ENCODE measurements at regions not wholly inside any gene's neighbourhood (a gene's known extent, or its start where the extent isn't known, plus 50 kb on each side); places are given as distances from the start of the nearest gene placed in this dataset.

DNA sequence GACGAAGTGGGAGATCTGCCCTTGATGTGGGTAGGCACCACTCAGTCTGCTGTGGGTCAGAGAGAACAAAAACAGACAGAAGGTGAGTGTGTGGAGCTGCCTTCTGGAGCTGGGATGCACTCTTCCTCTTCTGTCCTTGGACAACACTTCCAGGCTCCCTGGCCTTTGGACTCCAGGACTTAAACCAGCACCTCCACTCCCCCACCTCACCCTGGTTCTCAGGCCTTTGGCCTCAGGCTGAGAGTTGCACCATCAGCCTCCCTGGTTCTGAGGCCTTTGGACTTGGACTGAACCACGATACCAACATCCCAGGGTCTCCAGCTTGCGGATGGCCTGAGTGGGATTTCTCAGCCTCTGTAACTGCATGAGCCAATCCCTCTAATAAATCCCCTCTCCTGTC, 68.1 kb upstream of the STUM start:
- Histone ChIP-seq H3K9me3 (no peaks in the 10 kb centered on the region), H3K4me1 (peaks cover 0 to 3% (median 0%) of the 10 kb centered on the region in 4 donors), H3K27ac (no peak overlapping the region), H3K36me3 (no peaks in the 10 kb centered on the region), H3K27me3 (peaks cover 0 to 24% (median 4%) of the 10 kb centered on the region in 3 donors), H3K4me3 (no peak overlapping the region)
- intact Hi-C loops (cut with DNase I; ENCODE audit: low total_unique reads), result no loop called here
- peak in 1 of 2 donors; percentile 5 for DNase-seq
- WGBS, 5 donors, result 82 to 95% (median 87%) methylated on average over 3 of the region's 3 CpGs
- TF ChIP-seq, protein P1, sequence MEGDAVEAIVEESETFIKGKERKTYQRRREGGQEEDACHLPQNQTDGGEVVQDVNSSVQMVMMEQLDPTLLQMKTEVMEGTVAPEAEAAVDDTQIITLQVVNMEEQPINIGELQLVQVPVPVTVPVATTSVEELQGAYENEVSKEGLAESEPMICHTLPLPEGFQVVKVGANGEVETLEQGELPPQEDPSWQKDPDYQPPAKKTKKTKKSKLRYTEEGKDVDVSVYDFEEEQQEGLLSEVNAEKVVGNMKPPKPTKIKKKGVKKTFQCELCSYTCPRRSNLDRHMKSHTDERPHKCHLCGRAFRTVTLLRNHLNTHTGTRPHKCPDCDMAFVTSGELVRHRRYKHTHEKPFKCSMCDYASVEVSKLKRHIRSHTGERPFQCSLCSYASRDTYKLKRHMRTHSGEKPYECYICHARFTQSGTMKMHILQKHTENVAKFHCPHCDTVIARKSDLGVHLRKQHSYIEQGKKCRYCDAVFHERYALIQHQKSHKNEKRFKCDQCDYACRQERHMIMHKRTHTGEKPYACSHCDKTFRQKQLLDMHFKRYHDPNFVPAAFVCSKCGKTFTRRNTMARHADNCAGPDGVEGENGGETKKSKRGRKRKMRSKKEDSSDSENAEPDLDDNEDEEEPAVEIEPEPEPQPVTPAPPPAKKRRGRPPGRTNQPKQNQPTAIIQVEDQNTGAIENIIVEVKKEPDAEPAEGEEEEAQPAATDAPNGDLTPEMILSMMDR (IDR thresholded peaks at IDR 0.05), result no peak
- TF ChIP-seq POLR2A (IDR thresholded peaks at IDR 0.05), result no peak
- no peak for TF ChIP-seq POLR2AphosphoS5 (IDR thresholded peaks at IDR 0.05)
- no peak for TF ChIP-seq EP300 (IDR thresholded peaks at IDR 0.05)

- H3K36me3 ChIP-seq, result no peaks in the 10 kb centered on the region
- peaks cover 0 to 3% (median 0%) of the 10 kb centered on the region in 4 donors for H3K4me1 ChIP-seq
- no peaks in the 10 kb centered on the region for H3K9me3 ChIP-seq
- TF ChIP-seq EP300 (IDR thresholded peaks at IDR 0.05) (no peak), POLR2AphosphoS5 (IDR thresholded peaks at IDR 0.05) (no peak), POLR2A (IDR thresholded peaks at IDR 0.05) (no peak)
- TF ChIP-seq, protein P1 (IDR thresholded peaks at IDR 0.05), result no peak
- 42 to 73% (median 49%) methylated on average over 4 of the region's 4 CpGs for WGBS, 5 donors
- intact Hi-C loops (cut with DNase I; ENCODE audit: low total_unique reads), result no loop called here
- peaks cover 0 to 24% (median 4%) of the 10 kb centered on the region in 3 donors for H3K27me3 ChIP-seq
- no peak for DNase-seq
- H3K4me3 ChIP-seq, result no peak overlapping the region
- H3K27ac ChIP-seq, result no peak overlapping the region
Observed at GRCh38 chr1:226481133-226481532, 67.4 kb upstream of the STUM start.

DNA sequence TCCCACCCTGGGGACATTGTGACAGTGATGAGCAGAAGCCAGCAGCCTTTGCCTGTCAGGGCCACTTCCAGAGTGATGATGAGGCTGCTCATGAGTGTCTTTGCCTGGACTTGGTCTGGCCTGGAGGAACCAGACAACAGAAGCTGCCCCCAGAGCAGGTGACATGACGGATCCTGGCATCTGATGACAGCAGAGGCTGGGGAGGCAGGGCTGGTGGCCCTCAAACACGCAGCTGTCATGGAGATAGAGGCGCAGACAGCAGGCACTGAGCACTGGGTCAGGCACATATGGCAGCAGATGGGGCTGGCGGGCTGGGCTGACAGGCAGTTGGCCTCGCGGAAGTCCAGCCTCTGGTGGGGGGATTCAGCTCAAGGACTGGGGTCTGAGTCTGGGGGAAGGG, 66.4 kb upstream of the STUM start:
- peak in 1 of 2 donors; percentile 13 for DNase-seq
- no peak overlapping the region for H3K4me3 ChIP-seq
- H3K9me3 ChIP-seq, result no peaks in the 10 kb centered on the region
- no peaks in the 10 kb centered on the region for H3K36me3 ChIP-seq
- 92 to 96% (median 93%) methylated on average over 6 of the region's 6 CpGs for WGBS, 5 donors
- no peak overlapping the region for H3K27ac ChIP-seq
- peaks cover 0 to 3% (median 0%) of the 10 kb centered on the region in 4 donors for H3K4me1 ChIP-seq
- intact Hi-C loops (cut with DNase I; ENCODE audit: low total_unique reads), result no loop called here
- no peak for TF ChIP-seq POLR2AphosphoS5 (IDR thresholded peaks at IDR 0.05)
- TF ChIP-seq, protein P1 (IDR thresholded peaks at IDR 0.05), result no peak
- TF ChIP-seq EP300 (IDR thresholded peaks at IDR 0.05), result no peak
- TF ChIP-seq POLR2A (IDR thresholded peaks at IDR 0.05), result no peak
- peaks cover 0 to 24% (median 4%) of the 10 kb centered on the region in 3 donors for H3K27me3 ChIP-seq

- H3K36me3 ChIP-seq, result no peaks in the 10 kb centered on the region
- peak in 1 of 2 donors; percentile 10 for DNase-seq
- WGBS, 5 donors, result 64 to 77% (median 75%) methylated on average over 7 to 10 of the region's 10 CpGs
- H3K9me3 ChIP-seq, result no peaks in the 10 kb centered on the region
- H3K27ac ChIP-seq, result no peak overlapping the region
- H3K27me3 ChIP-seq, result peaks cover 0 to 24% (median 4%) of the 10 kb centered on the region in 3 donors
- peaks cover 0 to 3% (median 0%) of the 10 kb centered on the region in 4 donors for H3K4me1 ChIP-seq
- intact Hi-C loops (cut with DNase I; ENCODE audit: low total_unique reads), result no loop called here
- no peak overlapping the region for H3K4me3 ChIP-seq
- TF ChIP-seq, protein P1 (IDR thresholded peaks at IDR 0.05), result no peak
- TF ChIP-seq POLR2A (IDR thresholded peaks at IDR 0.05) (no peak), EP300 (IDR thresholded peaks at IDR 0.05) (no peak), POLR2AphosphoS5 (IDR thresholded peaks at IDR 0.05) (no peak)
Observed at GRCh38 chr1:226482975-226483700, 65.4 kb upstream of the STUM start.
